GM18505 (cell line): ENCODE measurements at regions not wholly inside any gene's neighbourhood (a gene's known extent, or its start where the extent isn't known, plus 50 kb on each side); places are given as distances from the start of the nearest gene placed in this dataset.
"Not testable (repeated sequence)": the region's sequence is repeated elsewhere in the genome, so short reads cannot be mapped to it uniquely, and the experiment has no call there.

Experiments
- ATAC-seq: cut with Tn5 transposase; IDR thresholded peaks from one replicate; pipeline ENCODE4 v1.9.1; 2021; ENCODE audit not compliant: unreplicated experiment
- POLR2A ChIP-seq: IDR thresholded peaks from 4 replicates; pipeline ENCODE4 v1.6.1; 2011; ENCODE audit warnings: borderline replicate concordance; ENCODE audit not compliant: insufficient read depth, insufficient read length; ENCODE audit errors: extremely low read depth

GRCh38 chr2:67130531-67131256 is 266.4 kb upstream of the ETAA1 start:
- no peak for ATAC-seq
- no peak for TF ChIP-seq POLR2A

GRCh38 chr2:67131257-67131609 is 265.9 kb upstream of the ETAA1 start:
- TF ChIP-seq POLR2A: no peak
- ATAC-seq: no peak

DNA sequence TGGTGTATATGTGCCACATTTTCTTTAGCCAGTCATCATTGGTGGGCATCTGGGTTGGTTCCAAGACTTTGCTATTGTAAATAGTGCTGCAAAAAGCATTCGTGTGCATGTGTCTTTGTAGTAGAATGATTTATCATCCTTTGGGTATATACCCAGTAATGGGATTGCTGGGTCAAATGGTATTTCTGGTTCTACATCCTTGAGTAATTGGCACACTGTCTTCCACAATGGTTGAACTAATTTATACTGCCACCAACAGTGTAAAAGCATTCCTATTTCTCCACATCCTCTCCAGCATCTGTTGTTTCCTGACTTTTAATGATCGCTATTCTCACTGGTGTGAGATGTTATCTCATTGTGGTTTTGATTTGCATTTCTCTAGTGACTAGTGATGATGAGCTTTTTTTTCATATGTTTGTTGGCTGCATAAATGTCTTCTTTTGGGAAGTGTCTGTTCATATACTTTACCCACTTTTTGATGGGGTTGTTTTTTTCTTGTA is 264.6 kb upstream of the ETAA1 start:
- ATAC-seq: not testable (repeated sequence)

GRCh38 chr2:67135208-67135607 is 261.9 kb upstream of the ETAA1 start:
- no peak for ATAC-seq
- TF ChIP-seq POLR2A: no peak

DNA sequence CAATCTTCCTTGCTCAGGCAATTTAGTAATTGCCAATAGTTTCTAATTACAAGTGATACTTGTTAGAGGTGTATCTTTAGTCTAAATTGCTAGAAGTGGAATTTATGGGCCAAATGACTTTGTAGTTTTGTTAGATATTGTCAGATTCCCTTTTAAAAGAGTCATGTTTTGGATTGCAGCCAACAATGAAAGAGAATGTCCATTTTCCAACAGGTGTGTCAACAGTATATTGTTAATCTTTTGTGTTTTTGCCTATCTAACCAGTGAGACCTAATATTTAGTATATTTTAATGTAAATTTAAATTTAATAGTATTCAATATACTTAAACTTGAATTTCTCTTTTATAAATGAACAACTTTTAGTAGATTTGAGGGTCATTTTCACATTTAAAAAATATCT is 259.4 kb upstream of the ETAA1 start:
- no peak for TF ChIP-seq POLR2A
- no peak for ATAC-seq

DNA sequence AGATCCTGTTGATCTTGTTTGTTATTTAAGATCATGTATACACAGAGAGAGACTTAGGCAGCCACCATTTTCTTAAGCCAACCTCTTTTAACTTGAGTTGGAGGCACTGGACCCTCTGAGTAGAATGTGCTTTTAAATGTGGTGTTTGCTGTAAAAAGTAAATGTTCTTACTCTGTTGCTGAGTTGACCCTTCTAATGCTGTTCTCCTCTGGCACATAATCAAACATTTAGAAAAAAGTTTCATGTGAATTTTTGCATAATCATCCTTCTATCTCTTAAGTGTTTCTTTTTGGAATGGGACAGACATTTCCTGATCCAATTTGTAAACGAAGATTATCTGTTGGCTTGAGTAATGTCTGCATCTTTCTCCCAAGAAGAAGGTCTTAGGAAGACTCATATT is 255.1 kb upstream of the ETAA1 start:
- no peak for ATAC-seq
- no peak for TF ChIP-seq POLR2A

- no peak for TF ChIP-seq POLR2A
- ATAC-seq: no peak
Observed at GRCh38 chr2:67142741-67143140, 254.4 kb upstream of the ETAA1 start.

- TF ChIP-seq POLR2A: no peak
- no peak for ATAC-seq
Observed at GRCh38 chr2:67145851-67146250, 251.3 kb upstream of the ETAA1 start.

DNA sequence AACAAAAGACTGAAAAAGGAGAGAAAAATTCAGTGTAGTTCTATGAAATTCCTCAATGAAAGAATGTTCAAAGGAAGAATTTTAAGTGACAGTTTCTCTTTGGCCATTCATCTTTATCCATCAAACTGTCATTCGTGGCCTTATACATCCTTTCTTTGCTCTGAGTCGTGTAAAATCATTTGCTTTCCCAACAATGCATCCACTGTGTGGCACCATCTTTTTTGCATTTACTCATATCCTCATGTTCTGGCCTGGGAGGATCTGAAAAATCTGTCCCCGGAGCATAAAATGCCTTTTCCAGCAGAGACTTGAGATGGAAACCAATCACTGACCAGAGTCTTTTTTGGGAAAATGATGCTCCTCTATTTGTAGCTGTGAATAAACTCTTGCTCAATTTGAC is 240.3 kb upstream of the ETAA1 start:
- no peak for TF ChIP-seq POLR2A

GRCh38 chr2:67158718-67159117 is 238.4 kb upstream of the ETAA1 start:
- ATAC-seq: no peak

More for the DNA sequence above, 240.3 kb upstream of the ETAA1 start:
- ATAC-seq: no peak

DNA sequence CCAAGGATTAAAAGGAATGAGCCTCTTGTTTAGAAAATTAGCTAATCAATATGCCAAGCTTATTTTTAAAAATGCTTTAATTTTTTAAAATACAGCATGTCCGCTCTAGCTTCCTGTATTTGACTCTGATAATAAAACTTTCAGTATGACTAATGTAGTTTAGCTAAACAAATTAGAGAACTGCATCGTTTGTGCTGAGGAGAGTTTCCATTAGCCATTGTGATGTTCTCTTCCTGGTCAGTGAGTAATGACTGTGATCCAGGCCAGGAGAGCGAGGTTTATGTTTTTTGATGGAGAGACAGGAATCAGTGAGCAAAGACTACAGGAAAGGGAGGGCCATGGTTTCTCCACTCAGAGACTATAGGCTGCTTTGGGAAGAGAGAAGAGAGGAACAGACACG is 237.2 kb upstream of the ETAA1 start:
- ATAC-seq: no peak
- no peak for TF ChIP-seq POLR2A

More at GRCh38 chr2:67158718-67159117, 238.4 kb upstream of the ETAA1 start:
- TF ChIP-seq POLR2A: no peak

- no peak for ATAC-seq
- no peak for TF ChIP-seq POLR2A
Observed at GRCh38 chr2:67164771-67165522, 232.2 kb upstream of the ETAA1 start.

DNA sequence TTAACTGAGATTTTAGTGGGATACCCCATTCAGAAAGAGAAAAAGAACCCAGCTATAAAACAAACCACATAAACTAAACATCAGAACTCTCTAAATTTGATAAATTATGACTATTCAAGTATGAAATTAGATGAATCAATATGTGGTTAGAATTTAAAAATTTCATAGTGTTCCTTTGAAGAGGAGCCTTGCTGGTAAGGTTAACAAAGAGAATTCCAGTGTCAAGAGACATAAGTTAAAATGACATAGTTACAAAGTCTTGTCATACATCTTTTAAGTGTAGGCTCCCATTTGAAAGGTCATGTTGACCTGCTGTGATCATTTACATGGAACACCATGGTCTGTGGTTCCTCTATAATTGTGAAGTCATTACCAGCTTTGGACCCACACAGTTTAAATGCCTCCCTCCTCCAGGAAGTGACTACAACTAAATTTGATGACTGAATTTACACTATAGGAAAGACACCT is 231.6 kb upstream of the ETAA1 start:
- no peak for ATAC-seq
- no peak for TF ChIP-seq POLR2A

DNA sequence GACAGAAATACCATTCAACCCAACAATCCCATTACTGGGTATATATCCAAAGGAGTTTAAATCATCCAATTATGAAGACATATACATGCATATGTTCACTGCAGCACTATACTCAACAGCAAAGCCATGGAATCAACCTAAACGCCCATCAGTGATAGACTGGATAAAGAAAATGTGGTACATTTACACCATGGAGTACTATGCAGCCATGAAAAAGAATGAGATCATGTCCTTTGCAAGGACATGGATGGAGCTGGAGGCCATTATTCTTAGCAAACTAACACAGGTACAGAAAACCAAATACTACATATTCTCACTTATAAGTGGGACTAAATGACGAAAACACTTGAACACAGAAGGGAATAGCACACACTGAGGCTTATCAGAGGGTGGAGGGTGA is 230.6 kb upstream of the ETAA1 start:
- not testable (repeated sequence) for ATAC-seq
